ENCODE measurements at regions not wholly inside any gene's neighbourhood (a gene's known extent, or its start where the extent isn't known, plus 50 kb on each side); places are given as distances from the start of the nearest gene placed in this dataset.

GRCh38 chr1:232519186-232519585, 110.7 kb downstream of the SIPA1L2 start:
- no peak for DNase-seq

GRCh38 chr1:232518349-232518748, 111.6 kb downstream of the SIPA1L2 start:
- DNase-seq = no peak

- no peak for DNase-seq
These were observed 112.7 kb downstream of the SIPA1L2 start for GRCh38 chr1:232517204-232517603.

GRCh38 chr1:232515706-232516105, 114.2 kb downstream of the SIPA1L2 start:
- DNase-seq = no peak

GRCh38 chr1:232512712-232513111, 117.2 kb downstream of the SIPA1L2 start:
- DNase-seq = no peak

GRCh38 chr1:232511172-232511571, 118.8 kb downstream of the SIPA1L2 start:
- no peak for DNase-seq

- DNase-seq = no peak
These were observed 119.4 kb downstream of the SIPA1L2 start for GRCh38 chr1:232510367-232511110.

GRCh38 chr1:232509570-232509969, 120.4 kb downstream of the SIPA1L2 start:
- DNase-seq = peak; percentile 38

GRCh38 chr1:232508130-232508701, 121.7 kb downstream of the SIPA1L2 start:
- DNase-seq = no peak

GRCh38 chr1:232507571-232507970, 122.4 kb downstream of the SIPA1L2 start:
- DNase-seq = no peak

- no peak for DNase-seq
These were observed 124.0 kb downstream of the SIPA1L2 start for GRCh38 chr1:232505884-232506283.

- DNase-seq = no peak
These were observed 125.3 kb downstream of the SIPA1L2 start for GRCh38 chr1:232504651-232505050.

GRCh38 chr1:232503497-232503896, 126.4 kb downstream of the SIPA1L2 start:
- no peak for DNase-seq

- no peak for DNase-seq
These were observed 128.1 kb downstream of the SIPA1L2 start for GRCh38 chr1:232501854-232502253.

GRCh38 chr1:232499188-232499587, 130.7 kb downstream of the SIPA1L2 start:
- no peak for DNase-seq

GRCh38 chr1:232493869-232494268, 136.1 kb downstream of the SIPA1L2 start:
- DNase-seq = no peak

- no peak for DNase-seq
These were observed 140.7 kb downstream of the SIPA1L2 start for GRCh38 chr1:232489256-232489655.

- DNase-seq = no peak
These were observed 142.7 kb downstream of the SIPA1L2 start for GRCh38 chr1:232487236-232487635.

GRCh38 chr1:232486454-232487207, 143.3 kb downstream of the SIPA1L2 start:
- DNase-seq = no peak

GRCh38 chr1:232486006-232486405, 143.9 kb downstream of the SIPA1L2 start:
- DNase-seq = no peak

GRCh38 chr1:232484856-232485255, 145.1 kb downstream of the SIPA1L2 start:
- DNase-seq = no peak

GRCh38 chr1:232483826-232484225, 146.1 kb downstream of the SIPA1L2 start:
- no peak for DNase-seq

- no peak for DNase-seq
These were observed 148.8 kb downstream of the SIPA1L2 start for GRCh38 chr1:232481091-232481490.

- DNase-seq = peak; percentile 89
These were observed 152.2 kb downstream of the SIPA1L2 start for GRCh38 chr1:232477728-232478127.
